GM19468 (cell line): ENCODE measurements at regions not wholly inside any gene's neighbourhood (a gene's known extent, or its start where the extent isn't known, plus 50 kb on each side); places are given as distances from the start of the nearest gene placed in this dataset.

Experiments
- ATAC-seq: cut with Tn5 transposase; IDR thresholded peaks from one replicate; pipeline ENCODE4 v1.9.1; 2021; ENCODE audit warnings: mild to moderate bottlenecking, moderate library complexity, moderate number of reproducible peaks; ENCODE audit not compliant: unreplicated experiment; ENCODE audit errors: extremely low read depth

DNA sequence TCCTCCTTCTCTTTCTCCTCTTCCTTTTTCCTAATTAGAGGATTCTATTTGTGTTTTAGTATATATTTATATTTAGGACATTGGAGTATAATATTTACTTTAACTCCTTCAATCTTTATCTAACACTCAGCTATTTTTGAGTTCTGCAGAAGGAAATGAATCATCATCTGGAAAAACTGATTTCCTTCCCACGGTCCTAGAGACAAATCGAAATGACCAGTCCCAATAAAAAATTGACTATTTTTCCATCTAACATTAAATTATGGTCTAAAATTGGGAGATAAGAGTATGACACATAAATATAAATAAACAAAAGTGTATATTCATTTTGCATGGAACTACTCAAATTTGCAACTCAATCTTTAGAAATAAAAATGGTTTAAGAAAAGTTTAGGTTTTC, 167.4 kb downstream of the TMTC3 start:
- no peak for ATAC-seq

- no peak for ATAC-seq
Measured at GRCh38 chr12:88310069-88310468, 168.0 kb downstream of the TMTC3 start.

DNA sequence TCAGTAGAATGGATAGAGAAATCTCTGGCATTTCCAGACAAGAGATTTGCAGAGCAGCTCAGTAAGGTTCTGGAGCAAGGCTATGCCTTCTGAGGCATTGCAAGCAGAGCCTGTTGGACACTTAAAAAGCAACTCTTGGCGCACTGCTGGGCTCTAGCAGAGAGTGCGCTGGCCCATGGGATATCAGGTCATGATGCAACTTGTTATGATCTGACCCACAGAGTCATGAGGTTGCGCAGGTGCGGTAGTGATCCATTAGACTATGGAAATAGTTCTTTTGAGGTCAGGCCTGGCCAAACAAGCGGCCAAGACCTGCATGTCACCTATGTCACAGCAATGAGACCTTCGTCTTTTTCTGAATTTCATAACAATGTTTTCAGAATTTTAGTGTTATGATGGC, 168.6 kb downstream of the TMTC3 start:
- no peak for ATAC-seq

- no peak for ATAC-seq
Measured at GRCh38 chr12:88313554-88313953, 171.4 kb downstream of the TMTC3 start.

DNA sequence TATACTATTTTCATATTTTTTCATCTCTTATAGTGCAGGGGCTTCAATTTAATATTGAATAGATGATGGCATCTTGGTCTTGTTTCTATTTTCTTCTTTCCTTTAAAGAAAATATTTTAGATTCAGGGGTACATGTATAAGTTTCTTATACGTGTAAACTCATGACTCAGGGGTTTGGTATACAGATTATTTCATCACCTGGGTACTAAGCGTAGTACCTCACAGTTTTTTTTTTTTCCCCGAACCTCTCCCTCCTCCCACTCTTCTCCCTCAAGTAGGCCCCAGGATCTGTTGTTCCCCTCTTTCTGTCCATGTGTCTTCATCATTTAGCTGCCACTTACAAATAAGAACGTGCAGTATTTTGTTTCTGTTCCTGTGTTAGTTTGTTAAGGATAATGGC, 172.6 kb downstream of the TMTC3 start:
- ATAC-seq, result no peak

DNA sequence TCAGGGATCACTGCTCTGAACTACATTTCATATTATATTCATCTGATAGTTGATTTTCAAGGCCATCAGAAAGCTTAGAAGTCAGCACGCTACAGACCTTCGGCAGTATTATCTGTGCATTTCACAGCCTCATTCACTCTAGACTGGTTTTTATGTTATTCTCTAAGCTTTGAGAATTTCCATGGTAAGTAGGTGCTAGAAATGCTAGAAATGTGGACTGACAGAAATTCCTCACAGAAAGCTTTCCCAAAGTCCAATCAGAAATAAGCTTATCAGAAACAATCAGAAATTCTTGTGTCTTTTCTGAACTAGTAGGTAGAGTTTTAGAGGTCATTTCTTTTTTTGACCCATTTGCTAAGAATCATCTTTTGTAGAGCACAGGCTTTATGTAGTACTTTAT, 176.6 kb downstream of the TMTC3 start:
- no peak for ATAC-seq

DNA sequence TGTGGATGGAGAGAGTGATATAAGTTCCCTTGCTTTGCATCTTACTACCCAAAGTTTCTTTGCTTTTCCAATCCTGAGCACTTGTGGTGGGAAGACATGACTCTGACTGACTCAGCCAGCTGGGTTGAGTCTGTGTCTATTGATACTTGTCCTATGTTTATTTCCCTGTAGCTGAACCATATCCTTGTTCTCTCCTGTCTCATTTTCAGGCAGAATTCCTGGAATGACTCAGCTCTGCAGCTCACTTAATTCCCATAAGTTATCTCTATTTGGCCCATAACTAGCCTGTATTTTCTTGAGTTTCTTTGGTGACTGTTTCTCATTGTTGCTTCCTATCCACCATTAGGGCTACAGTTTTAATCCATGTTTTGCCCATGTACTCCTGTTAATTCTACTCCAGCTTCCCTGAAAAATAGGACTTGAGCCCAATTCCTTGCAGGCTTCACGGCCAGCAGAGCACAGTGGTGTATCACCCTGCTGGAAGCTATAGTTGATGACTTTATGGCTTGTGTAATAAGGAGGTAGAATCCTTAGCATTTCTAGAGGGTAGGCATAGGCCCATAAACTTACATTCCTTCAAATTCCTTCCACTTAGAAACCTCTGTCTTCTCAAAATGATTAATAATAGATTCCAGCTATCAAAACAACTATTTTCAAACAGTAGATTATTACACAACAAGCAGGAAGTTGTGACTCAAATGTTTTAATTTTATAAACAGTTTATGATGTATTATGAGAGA, 183.1 kb downstream of the TMTC3 start:
- ATAC-seq, result no peak

DNA sequence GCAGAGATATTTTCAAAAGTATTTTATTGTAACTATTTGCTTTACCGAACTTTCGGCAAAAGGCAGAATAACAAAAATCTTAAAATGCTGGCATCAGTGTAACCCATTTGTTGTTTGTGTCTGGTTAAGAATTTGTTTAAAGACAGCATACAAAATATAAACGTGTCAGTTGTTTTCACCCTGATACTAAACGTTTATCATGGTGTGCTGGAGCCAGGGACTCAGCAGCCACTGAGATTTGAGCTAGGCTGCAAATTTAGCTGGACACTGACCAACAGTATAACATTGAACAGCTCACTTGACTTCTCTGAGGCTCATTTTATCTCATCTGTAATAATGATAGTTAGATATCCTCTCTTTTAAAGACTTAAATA, 183.7 kb downstream of the TMTC3 start:
- ATAC-seq, result no peak

GRCh38 chr12:88327276-88327675, 185.2 kb downstream of the TMTC3 start:
- ATAC-seq, result no peak

DNA sequence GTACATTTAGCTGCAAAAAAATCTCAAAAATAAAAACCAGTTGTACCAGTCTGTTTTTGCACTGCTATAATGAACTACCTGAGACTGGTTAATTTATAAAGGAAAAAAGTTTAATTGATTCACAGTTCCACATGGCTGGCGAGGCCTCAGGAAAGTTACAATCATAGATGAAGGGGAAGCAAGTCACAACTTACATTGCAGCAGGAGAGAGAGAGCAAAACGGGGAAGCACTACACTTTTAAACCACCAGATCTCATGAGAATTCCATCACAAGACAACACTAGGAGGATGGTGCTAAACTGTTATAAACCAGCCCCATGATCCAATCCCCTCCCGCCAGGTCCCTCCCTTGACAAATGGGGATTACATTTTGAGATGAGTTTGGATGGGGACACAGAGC, 186.0 kb downstream of the TMTC3 start:
- ATAC-seq, result no peak

DNA sequence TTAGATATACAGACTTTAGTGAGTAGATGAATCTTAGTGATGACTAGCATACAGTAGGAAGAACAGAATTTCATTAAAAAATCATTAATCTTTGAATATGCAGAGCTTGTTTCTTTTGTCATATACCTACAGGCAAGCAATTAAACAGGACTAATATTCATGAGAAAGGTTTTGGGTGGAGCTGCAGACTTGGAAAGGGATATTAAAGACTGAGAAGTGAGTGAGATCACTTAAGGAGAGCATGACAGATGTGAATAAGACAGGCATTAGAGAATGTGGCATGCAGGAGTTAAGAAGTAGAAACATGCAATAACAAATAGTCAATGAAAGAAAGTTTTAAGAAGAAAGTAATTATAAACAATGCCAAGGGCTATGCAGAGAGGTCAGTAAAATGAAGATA, 187.7 kb downstream of the TMTC3 start:
- no peak for ATAC-seq

DNA sequence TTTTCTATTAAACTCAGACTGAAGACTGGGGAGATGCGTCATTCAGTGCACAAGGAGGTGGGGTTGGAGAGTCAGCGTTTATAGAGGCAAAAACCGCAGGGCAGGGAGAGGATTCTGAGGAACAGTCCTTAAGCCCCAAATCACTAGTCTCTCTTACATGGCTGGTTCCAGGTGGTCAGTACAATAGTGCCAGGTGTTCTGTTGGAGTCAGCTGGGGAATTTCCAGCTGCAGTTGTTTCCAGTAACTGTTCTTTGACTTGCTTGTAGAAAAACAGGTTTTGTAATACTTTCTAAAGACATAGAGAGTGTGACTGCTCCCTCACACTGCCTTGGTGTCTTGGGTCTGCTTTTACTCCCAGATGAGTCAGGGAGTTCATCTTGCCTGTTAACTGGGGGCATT, 192.2 kb downstream of the TMTC3 start:
- no peak for ATAC-seq

DNA sequence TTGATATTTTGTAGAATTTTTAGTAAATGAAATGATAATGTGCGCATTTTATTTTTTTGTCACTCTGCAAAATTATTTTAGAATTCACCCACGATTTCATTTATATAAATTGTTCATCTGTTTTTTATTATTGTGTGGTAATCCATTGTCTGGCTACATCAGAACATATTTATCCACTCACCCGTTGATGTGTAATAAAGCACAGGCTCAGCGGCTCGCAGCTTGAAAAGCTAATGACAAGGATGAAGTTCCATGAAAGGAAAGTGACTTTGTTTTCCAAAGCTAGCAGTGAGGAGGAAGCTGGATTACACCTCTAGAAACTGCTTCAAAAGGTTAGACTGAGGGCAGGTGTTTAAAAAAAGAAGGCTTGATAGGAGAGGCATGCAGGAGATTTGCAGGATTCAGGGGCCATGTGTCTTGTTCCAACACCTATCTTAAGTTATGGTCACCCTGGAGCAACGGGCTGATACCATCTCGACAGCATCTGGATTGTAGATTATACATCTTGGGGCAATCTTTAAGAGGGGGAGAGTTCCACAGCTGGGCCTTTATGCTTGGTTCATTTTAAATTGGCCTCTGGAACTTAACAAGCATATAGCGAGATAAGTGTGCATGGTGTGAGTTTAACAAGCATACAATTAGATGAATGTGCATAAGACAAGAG, 194.1 kb downstream of the TMTC3 start:
- ATAC-seq, result no peak

- no peak for ATAC-seq
Measured at GRCh38 chr12:88338486-88338885, 196.4 kb downstream of the TMTC3 start.

DNA sequence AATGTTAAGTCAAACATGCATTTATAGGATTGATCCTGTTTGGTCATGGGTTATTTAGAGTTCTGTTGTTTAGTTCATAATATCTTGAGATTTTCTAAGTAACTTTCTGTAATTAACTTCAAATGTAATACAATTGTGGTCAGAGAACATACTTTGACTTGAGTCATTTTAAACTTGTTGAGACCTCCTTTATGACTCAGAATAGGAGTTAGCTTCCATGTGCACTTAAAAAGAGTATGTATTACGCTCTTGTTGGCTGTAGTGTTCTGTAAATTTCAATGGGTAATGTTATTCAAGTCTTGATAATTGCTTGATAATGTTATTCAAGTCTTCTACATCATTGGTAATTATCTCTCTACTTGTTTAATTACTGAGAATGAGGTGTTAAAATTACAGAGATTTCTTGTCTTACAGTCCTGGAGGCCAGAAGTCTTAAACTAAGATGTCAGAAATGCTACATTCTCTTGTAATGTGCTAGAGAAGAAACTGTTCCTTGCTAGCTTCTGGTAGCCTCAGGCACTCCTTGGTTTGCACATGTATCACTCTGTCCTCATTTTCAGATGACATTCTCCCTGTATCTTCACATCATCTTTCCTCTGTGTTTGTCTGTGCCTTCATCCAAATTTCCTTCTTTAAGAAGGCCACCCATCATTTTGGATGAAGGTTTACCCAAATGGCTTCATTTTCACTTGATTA, 197.3 kb downstream of the TMTC3 start:
- ATAC-seq, result no peak

GRCh38 chr12:88339966-88340365, 197.9 kb downstream of the TMTC3 start:
- no peak for ATAC-seq

- ATAC-seq, result no peak
Measured at GRCh38 chr12:88342251-88342806, 200.2 kb downstream of the TMTC3 start.

DNA sequence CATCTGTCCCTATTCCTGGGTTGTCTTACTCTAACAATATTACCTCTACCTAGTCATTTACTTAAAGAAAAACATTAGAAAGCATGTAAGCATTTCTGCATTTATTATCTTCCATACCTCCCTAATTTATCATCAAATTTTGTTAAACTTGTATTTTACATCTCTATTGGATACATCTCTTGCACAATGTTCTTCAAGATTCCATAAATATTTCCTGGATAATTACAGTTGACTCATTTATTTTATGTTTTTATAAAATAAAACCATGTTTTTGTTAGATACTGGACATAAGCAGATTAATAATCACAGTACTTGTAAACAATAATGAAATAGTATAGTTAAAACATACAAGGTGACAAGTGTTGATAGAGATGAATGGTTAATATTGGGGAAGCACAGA, 209.0 kb downstream of the TMTC3 start:
- ATAC-seq, result no peak

- ATAC-seq, result no peak
Measured at GRCh38 chr12:88354691-88355090, 212.6 kb downstream of the TMTC3 start.

GRCh38 chr12:88360343-88360742, 218.2 kb downstream of the TMTC3 start:
- ATAC-seq, result no peak

DNA sequence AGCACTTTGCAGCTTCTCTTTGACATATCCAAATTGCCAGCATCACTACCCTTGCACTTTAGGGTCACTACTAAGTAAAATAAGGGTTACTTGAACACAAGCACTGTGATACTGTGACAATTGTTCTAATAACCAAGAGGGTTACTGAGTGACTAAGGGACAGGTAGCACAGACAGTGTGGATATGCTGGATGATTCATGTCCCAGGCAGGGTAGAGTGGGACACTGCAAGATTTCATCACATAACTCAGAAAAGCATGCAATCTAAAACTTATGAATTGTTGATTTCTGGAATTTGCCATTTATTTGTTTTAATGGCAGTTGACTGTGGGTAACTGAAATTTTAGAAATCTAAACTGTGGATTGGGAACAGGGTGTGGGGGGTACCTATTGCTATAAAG, 218.8 kb downstream of the KITLG start:
- no peak for ATAC-seq
